NT2/D1 (cell line): ENCODE measurements at regions not wholly inside any gene's neighbourhood (a gene's known extent, or its start where the extent isn't known, plus 50 kb on each side); places are given as distances from the start of the nearest gene placed in this dataset.
"Not testable (repeated sequence)": the region's sequence is repeated elsewhere in the genome, so short reads cannot be mapped to it uniquely, and the experiment has no call there.

Experiments
- DNase-seq: peaks from one replicate; pipeline ENCODE4 v3.0.0-alpha.2; 2011; ENCODE audit warnings: low read depth, low spot score
- H3K27me3 ChIP-seq: 2 replicates; pipeline ENCODE4 v1.6.0; 2011; ENCODE audit warnings: mild to moderate bottlenecking; ENCODE audit not compliant: insufficient read length, insufficient read depth
- H3K36me3 ChIP-seq: 2 replicates; pipeline ENCODE4 v1.6.1; 2011; ENCODE audit warnings: mild to moderate bottlenecking, low read length, mixed read lengths; ENCODE audit not compliant: insufficient read depth, insufficient read length
- H3K4me1 ChIP-seq: 2 replicates; pipeline ENCODE4 v1.5.1; 2011; ENCODE audit not compliant: insufficient read depth, insufficient read length
- H3K4me3 ChIP-seq: 2 replicates; pipeline ENCODE4 v1.5.1; 2011; ENCODE audit warnings: low read depth; ENCODE audit not compliant: insufficient read length
- H3K9ac ChIP-seq: 2 replicates; pipeline ENCODE4 v1.6.0; 2011; ENCODE audit warnings: low read depth; ENCODE audit not compliant: insufficient read length
- H3K9me3 ChIP-seq: 2 replicates; pipeline ENCODE4 v1.5.1; 2011; ENCODE audit warnings: mild to moderate bottlenecking, low read length; ENCODE audit not compliant: insufficient read depth
- SUZ12 ChIP-seq: IDR thresholded peaks from 2 replicates; pipeline ENCODE4 v1.6.1; 2011; ENCODE audit not compliant: insufficient read length, insufficient read depth; ENCODE audit errors: extremely low read depth
- YY1 ChIP-seq: IDR thresholded peaks from 2 replicates; pipeline ENCODE4 v1.6.1; 2011; ENCODE audit not compliant: insufficient read length, insufficient read depth
- ZNF274 ChIP-seq: IDR thresholded peaks from 2 replicates; pipeline ENCODE4 v1.6.1; 2011; ENCODE audit warnings: mild to moderate bottlenecking, low read depth, low read length

GRCh38 chrX:64580605-64581004 lies 185.4 kb upstream of the MTMR8 start:
- no peak overlapping the region for H3K9ac ChIP-seq
- no peak overlapping the region for H3K4me3 ChIP-seq
- H3K9me3 ChIP-seq = no peaks in the 10 kb centered on the region; the same call in 1 of the 2 replicates
- H3K27me3 ChIP-seq = no peaks in the 10 kb centered on the region
- TF ChIP-seq ZNF274 (no peak), SUZ12 (no peak), YY1 (no peak)
- H3K4me1 ChIP-seq = no peaks in the 10 kb centered on the region
- DNase-seq = no peak
- no peaks in the 10 kb centered on the region for H3K36me3 ChIP-seq

GRCh38 chrX:64580035-64580434 lies 184.8 kb upstream of the MTMR8 start:
- no peak for TF ChIP-seq ZNF274
- no peak for TF ChIP-seq SUZ12
- TF ChIP-seq YY1 = no peak
- no peak overlapping the region for H3K4me3 ChIP-seq
- no peak for DNase-seq
- no peaks in the 10 kb centered on the region for H3K4me1 ChIP-seq
- H3K36me3 ChIP-seq = no peaks in the 10 kb centered on the region
- no peaks in the 10 kb centered on the region; the same call in 1 of the 2 replicates for H3K9me3 ChIP-seq
- H3K27me3 ChIP-seq = no peaks in the 10 kb centered on the region
- no peak overlapping the region for H3K9ac ChIP-seq

GRCh38 chrX:64571011-64571410 lies 175.8 kb upstream of the MTMR8 start:
- H3K4me1 ChIP-seq = no peaks in the 10 kb centered on the region
- H3K9me3 ChIP-seq = no peaks in the 10 kb centered on the region
- peak; percentile 68 for DNase-seq

GRCh38 chrX:64570204-64570603 lies 175.0 kb upstream of the MTMR8 start:
- Histone ChIP-seq H3K9ac (no peak overlapping the region), H3K4me3 (no peak overlapping the region), H3K9me3 (no peaks in the 10 kb centered on the region), H3K4me1 (no peaks in the 10 kb centered on the region), H3K27me3 (no peaks in the 10 kb centered on the region), H3K36me3 (no peaks in the 10 kb centered on the region)
- TF ChIP-seq YY1 (no peak), SUZ12 (no peak), ZNF274 (no peak)
- DNase-seq = peak; percentile 30

More at GRCh38 chrX:64571011-64571410, 175.8 kb upstream of the MTMR8 start:
- Histone ChIP-seq H3K27me3 (no peaks in the 10 kb centered on the region), H3K36me3 (no peaks in the 10 kb centered on the region), H3K9ac (no peak overlapping the region), H3K4me3 (no peak overlapping the region)
- TF ChIP-seq YY1 = no peak
- TF ChIP-seq ZNF274 = no peak
- TF ChIP-seq SUZ12 = no peak

GRCh38 chrX:64565348-64565747 lies 170.1 kb upstream of the MTMR8 start:
- H3K9ac ChIP-seq, H3K36me3 ChIP-seq, H3K9me3 ChIP-seq, H3K4me3 ChIP-seq, H3K27me3 ChIP-seq, DNase-seq, H3K4me1 ChIP-seq: not testable (repeated sequence)

- H3K9ac ChIP-seq, H3K36me3 ChIP-seq, DNase-seq, H3K4me1 ChIP-seq, H3K27me3 ChIP-seq, H3K9me3 ChIP-seq: not testable (repeated sequence)
- H3K4me3 ChIP-seq = peak overlapping the region; percentile 15
Measured at GRCh38 chrX:64549236-64549635, 154.0 kb upstream of the MTMR8 start.

GRCh38 chrX:64536736-64537135 lies 141.5 kb upstream of the MTMR8 start:
- H3K4me3 ChIP-seq = no peak overlapping the region
- H3K9ac ChIP-seq = no peak overlapping the region
- DNase-seq = no peak
- H3K36me3 ChIP-seq = no peaks in the 10 kb centered on the region
- TF ChIP-seq YY1 = no peak
- TF ChIP-seq ZNF274 = no peak
- no peak for TF ChIP-seq SUZ12
- no peaks in the 10 kb centered on the region for H3K27me3 ChIP-seq
- H3K4me1 ChIP-seq = no peaks in the 10 kb centered on the region
- H3K9me3 ChIP-seq = no peaks in the 10 kb centered on the region
